GM21447 (cell line): ENCODE measurements at regions not wholly inside any gene's neighbourhood (a gene's known extent, or its start where the extent isn't known, plus 50 kb on each side); places are given as distances from the start of the nearest gene placed in this dataset.
"Not testable (repeated sequence)": the region's sequence is repeated elsewhere in the genome, so short reads cannot be mapped to it uniquely, and the experiment has no call there.

Source experiments
- ATAC-seq: cut with Tn5 transposase; IDR thresholded peaks from one replicate; pipeline ENCODE4 v1.9.1; 2021; ENCODE audit not compliant: unreplicated experiment

DNA sequence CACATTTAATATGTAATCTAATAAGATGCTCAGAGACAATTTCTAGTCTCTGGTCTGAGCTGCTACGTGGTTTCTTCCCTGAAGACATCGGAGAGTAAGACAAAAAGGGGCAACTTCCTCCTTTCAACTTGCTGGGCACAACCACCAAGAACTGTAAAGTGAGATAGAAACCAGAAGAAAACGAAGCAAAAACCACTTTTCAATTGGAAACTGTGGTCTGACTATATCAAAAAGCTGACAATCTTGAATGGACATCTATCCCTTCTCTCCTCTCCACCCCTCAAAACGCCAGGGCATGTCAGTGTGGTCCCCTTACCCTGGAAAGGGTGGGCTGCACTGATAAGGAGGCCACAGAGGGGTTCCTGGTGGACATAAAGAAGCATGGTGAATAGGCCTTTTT, 269.1 kb downstream of the CD83 start:
- ATAC-seq, result peak; percentile 62

DNA sequence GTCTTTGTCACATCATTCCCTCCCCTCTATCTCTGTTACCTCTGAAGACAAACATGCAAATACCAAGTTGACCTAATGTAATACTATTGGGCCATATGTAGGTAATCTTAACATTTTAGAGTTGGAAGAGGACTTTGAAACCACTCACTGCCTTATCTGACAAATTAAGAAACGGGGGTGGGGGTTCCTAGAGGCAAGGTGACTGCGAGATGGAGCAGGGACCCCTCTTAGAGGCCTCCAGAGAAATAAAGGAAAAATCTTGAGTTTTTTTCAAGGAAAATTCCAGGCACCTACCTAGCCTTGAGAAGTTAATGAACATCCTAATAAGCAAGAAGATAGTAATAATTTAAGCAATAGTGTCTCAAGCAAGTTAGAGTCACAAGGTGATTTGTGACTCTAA, 270.8 kb downstream of the CD83 start:
- ATAC-seq, result no peak

DNA sequence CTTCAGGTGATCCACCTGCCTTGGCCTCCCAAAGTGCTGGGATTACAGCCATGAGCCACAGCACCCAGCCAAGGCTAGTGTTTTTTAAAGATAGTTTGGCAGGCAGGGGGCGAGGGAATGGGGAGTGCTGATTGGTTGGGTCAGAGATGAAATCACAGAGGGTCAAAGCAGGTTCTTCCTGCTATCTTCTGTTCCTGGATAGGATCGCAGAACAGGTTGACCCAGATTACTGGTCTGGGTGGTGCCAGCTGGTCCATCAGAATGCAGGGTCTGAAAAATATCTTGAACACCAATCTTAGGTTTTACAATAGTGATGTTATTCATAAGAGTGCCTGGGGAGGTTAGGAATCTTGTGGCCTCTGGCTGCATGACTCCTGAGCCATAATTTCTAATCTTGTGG, 272.2 kb downstream of the CD83 start:
- not testable (repeated sequence) for ATAC-seq

DNA sequence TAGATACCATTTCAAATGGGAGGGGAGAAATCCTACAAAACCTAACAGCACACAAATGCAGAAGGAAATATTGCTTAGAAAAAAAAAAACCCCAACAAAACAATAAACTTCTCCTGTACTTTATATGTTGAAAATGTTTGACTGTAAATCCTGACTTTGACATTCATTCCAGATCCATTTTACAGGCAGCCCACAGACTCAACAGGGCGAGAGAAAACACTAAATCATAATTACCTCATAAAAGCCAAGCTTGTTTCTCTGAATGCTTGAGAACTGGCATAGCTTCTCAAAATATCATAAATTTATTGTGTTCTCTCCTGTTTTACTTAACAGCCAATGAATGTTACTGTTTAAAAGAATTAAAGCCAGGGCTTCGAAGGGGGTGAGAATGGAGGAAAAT, 273.2 kb downstream of the CD83 start:
- no peak for ATAC-seq

DNA sequence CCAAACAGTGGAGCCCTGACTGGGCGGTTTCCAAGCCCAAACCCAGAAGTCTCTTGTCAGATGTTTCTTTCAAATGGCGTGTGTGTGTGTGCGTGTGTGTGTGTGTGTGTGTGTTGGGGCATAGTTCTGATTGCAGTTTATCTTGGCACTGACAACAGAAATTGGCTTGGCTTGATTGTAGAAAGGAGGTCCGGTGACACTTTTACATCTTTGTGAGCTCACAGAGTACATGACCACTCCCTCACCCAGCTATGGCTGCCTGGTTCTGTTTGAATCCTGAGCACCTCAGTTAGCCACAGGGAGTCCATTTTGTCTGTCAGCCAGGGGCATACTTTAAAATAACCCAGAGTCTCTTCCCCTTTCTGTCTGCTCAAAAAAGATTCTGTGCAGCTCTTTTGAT, 276.3 kb downstream of the CD83 start:
- no peak for ATAC-seq

DNA sequence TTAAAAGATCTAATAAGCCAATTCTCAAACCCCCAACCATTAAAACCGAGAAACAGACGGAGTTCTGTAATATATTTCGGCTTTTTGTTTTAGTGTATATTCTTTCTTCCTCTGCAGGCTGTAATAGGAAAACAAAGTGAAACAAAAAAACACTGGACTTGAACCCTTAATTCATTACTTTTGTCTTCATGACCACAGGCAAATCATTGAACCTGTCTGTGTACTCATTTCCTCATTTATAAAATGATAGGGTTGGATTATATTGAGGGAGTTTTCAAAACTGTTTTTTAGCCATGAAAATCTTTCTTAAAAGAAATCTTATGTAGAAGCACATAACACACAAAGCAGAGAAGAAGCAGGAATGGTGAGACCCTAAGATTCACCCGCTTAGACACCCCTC, 278.8 kb downstream of the CD83 start:
- no peak for ATAC-seq

DNA sequence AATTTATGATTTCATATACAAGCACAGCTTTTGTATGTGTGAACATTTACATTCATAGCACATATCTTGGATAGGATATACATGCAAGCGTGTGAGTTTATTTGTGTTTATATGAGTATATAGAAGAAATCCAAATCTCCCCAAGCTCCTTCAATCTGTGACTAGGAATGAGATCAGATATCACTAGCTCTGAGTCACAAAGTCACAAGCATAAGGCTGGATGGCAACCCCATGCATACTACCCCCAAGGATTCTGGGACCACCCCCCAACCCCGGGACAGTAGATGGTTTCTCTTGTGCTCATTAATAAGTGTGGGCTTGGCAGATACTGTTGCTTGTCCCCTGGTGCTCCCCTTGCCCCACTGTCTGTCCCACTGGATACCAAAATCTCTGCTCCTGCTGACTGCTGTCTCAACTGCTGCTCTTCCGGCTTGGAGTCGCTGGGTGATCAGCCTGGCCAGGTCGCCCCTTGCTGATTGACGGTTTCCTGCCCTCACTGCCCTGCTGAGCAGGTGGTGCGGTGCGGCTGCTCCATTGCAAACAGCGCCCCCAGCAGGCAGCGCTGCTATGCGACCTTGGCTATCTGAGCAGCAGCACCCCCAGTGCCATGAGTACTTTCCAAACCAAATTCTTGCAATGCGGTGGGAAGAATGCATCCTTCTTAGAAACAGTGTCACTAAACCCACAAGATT, 279.4 kb downstream of the CD83 start:
- no peak for ATAC-seq

DNA sequence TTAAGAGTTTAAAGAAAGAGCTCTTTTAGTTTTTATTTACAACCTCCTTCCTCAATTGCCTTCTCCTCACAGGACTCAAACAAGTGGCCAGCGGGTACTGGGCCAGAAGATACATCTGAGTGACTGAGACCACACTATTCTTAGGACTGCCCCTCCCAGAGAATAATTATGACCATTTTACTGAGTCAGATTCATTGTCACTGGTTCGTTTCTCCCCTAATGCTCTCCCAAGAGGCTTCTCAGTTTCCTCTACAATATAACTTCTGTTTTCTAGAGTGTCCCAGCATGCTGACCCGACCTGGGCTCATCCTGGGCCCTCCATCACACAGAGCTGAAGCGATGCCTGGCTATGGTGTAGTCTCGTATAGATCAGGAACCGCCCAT, 279.9 kb downstream of the CD83 start:
- ATAC-seq, result no peak

DNA sequence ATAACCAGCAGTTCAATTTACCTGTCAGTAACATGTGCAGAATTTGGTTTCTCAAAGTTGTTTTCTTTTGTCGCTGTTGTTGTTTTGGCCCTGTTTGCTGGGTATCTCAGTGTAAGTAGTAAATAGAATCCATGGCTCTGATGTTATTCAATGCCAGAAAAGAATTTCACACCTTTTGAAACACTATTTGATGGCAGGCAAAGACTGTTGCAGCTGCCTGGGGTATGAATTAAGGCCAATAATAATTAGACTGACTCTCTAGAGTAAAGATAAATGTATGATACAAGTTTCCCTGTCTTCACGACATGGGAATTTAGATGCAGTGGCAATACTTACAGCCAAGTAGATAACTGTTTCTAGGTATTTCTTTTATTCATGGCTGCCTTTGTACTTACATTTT, 281.4 kb downstream of the CD83 start:
- no peak for ATAC-seq

DNA sequence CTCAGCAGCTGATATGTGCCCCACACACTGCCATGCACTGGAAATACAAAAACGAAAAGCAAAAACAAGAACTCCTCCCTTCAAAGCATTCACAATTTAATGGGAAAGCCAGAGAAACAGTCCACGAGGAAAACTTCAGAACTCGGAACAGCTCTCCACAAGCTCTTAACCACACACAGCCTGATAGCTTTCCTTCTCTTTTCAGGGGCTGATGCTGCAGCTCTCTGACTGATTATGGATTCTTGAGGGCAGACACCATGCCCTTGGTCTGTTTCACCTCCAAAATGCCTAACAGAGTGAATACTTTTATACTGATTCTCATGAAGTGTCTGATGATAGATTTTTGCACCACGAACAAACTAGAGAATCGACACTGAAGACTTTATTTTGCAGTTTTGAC, 282.1 kb downstream of the CD83 start:
- ATAC-seq, result no peak

DNA sequence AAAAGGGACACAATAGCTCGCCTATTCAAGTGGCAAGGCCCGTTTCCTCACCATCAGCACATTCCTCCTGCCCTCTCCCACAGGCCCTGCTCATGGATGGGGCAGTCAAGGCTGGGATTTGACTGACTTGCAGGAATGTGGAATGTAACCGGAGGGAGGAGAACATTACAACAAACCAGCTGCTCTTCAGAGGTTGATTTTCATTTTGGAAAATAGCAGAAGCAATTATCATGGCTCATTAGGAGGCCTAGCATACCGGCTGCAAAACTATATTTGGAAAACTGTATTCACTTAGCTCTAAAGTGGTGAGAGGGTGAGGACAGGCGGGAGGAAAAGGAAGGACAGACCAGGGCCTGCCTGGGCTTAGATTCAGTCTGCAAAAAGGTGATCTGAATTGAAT, 283.7 kb downstream of the CD83 start:
- ATAC-seq, result no peak

DNA sequence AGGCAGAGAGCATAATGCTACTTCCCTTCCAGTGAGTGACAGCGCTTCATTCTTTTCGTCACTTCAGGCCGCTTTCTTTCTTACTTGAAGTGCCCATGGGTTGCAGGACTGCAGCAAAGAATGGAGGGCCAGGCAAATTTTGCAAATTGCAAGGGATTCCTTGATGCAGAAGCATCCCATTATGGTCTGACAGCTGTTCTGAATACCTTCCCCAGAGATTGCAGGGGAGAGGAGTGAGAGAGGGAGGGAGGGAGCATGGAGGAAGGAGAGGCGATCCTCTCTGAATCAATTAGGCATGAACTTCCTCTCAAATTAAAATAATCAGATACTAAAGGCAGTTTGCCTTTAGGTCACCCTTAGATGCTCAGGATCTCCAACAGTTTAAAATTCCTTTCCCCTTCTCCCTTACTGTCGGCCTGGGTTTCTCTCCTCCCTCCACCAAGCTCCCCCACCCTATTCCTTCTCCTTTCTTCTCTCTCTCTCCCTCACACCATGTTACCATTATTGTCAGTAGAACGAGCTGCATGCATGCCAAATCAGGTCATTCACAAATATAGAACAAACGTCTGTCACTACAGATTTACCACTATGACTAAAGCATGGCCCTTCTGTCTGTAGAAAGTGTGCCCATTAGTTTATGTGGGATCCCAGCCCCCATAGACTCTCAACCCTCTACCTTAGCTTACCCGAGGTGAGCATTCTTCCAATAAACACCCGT, 289.2 kb downstream of the CD83 start:
- ATAC-seq, result no peak

DNA sequence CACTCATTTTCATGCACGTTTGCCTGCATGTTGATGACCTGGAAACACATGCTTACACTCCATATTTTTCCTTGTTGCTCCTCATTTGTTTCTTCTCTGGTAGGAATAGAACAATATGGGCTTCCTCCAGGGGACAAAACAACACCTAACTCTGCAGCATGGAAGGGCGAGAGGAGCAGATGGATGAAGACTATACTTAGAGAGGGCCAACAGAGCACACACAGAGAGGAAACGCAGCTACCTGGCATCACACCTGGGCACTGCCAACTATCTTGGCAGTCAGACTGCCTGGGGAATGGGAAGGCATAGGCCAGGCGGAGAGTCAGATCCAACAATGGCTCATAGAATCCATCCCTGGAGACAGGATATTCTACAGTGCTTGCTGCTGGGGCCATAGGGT, 290.9 kb downstream of the CD83 start:
- ATAC-seq, result no peak

DNA sequence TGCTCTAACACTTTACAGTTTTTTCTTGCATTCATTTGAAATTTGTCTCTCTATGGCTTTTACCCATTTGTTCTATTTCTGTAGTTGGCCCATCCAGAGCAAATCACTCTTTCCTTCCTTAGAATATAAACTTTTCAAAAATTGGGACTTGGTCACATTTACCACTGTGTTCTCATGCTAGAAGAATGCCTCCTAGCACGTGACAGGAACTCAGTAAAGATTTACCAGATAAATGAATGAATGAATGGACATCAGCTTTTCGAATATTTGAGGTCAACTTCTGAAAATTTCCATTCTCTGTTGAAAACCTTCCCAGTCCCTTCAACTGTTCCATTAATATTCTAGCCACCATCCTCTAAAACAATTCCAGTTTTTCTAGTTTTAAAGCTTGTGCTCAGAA, 294.5 kb downstream of the CD83 start:
- no peak for ATAC-seq

DNA sequence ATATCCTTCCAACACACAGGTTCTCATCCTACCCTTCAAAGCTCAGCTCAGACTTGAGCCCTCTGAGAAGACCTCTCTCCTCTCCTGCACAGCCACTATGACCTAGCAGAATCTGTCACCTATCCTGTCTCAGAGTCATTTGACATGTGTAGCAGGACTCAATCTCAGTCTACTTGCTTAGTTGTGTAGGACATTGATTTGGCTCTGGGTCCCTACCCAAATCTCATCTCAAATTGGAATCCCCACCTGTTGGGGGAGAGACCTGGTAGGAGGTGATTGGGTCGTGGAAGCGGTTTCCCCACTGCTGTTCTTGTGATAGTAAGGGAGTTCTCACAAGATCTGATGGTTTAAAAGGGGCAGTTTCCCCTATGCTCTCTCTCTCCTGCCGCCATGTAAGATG, 297.9 kb downstream of the CD83 start:
- ATAC-seq, result no peak

DNA sequence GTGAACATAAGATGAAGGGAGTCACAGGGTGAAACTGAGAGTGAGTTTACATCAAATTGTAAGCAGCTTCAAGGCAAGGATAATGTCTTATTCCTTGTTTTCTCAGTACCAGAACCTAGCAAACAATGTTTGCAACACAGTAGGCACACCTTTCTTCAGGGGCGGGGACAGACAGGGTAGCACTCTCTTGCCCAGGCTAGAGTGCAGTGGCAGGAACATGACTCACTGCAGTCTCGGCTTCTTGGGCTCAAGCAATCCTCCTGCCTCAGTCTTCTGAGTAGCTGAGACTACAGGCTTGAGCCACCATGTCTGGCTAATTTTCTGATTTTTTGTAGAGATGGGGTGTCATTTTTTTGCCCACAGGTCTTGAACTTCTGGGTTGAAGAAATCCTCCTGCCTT, 299.8 kb downstream of the CD83 start:
- no peak for ATAC-seq

DNA sequence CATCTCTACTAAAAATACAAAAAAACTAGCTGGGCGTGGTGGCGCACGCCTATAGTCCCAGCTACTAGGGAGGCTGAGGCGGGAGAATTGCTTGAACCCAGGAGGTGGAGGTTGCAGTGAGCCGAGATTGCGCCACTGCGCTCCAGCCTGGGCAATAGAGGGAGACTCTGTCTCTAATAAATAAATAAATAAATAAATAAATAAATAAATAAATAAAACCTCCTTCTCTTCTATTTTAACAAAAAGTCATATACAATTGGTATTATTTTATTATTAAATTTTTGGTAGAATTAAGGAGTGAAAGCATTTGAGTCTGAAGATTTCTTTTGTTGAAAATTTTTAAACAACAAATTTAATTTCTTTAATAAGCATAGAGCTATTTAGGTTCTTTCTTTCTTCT, 301.7 kb downstream of the CD83 start:
- ATAC-seq, result not testable (repeated sequence)

DNA sequence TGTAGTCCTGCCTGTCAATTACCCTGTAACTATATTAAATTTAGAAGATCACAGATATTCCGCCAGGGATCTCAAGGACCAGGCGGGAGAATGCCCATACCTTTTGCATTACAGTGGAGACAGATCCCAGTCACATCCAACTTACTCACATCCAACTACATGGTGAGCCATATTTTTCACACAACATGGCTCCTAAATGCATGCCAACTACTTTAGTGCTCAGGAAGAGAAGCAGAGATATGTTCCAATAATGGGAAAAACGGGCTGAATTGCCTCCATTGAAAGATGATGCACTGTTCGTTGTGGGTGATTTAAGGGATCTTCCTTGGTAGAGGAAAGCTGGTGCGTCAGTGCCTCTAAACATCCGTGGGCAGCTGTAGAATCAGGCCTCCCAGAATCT, 304.5 kb downstream of the CD83 start:
- ATAC-seq, result no peak

DNA sequence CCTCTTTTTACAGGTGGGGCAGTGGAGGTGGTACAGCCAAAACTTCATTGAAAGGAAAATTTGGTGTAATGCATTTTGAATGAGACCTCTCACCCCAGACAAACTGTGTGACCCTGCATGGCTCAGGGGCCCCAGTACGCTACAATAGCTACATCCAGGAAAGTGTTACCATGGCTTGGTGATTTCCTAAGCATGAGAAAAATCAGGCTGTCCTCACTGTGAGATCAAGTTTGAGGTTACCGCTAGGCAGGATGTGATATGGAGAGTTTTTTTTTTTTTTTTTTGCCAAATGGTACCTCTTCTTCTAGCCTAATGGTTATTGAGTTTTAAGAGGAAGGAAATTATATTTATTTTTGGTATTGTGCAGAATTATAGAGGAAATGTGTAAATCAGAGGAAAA, 305.3 kb downstream of the CD83 start:
- ATAC-seq, result no peak

DNA sequence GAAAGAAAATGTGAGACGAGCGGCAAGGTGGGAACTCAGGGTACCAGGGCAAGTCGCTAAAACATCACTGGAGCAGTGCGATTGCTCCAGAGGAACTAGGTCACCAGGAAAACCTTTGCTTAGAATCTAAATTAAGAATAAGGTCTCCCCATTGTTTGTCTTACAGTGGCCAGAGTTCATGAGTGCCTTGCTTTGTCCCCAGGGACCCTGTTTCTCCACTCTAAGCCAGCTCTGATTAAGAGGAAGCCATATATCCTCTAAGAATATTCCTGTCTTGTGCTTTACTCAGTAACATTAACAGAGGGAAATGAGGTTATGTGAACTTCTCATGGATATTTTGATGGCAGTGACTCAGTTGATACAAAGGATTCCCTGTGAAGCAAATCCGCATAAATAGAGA, 305.8 kb downstream of the CD83 start:
- no peak for ATAC-seq

DNA sequence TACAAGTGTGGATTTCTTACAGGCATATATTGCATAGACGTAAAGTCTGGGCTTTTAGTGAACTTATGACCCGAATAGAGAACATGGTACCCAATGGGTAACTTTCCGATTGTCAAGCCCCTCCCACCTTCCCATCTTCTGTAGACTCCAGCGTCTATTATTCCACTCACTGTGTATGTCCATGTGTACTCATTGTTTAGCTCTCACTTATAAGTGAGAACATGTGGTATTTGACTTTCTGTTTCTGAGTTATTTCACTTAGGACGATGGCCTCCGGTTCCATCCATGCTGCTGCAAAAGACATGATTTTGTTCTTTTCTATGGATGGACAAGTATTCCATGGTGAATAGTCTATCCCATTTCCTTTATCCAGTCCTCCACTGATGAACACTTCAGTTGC, 306.4 kb downstream of the CD83 start:
- ATAC-seq, result no peak

DNA sequence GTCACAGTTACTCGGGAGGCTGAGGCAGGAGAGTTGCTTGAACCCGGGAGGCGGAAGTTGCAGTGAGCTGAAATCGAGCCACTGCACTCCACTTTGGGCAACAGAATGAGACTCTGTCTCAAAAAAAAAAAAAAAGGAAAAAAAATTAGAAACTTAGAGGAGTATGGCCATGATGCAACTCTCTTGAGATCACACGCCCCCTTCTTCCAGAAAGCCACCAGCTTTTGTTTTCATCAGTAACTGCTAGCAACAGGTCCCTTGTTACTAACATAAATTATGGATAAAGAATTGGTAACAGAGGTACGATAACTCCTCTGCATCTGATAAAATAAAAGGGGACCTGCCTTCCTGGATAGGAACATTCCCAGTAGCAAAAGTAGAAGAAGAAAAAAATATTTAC, 308.2 kb downstream of the CD83 start:
- ATAC-seq, result no peak

DNA sequence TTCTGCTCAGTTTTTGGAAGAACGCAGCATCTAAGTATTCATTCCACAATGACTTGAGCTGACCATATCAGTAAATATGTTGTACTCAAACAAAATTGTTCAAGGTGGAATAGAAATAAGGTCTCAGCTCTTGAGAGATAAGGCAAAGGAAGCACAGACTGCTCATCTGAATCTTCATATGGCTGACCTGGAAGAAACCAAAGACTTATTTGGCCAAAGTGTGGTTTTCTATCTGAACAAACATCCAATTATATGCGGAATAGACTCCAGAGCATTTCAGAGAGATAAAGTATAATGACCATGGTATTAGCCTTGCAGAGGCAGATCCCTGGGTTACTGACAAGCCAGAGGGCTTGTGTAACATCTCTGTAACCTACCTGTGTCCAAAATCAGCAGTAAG, 308.7 kb downstream of the CD83 start:
- ATAC-seq, result no peak
